ENCODE measurements at regions not wholly inside any gene's neighbourhood (a gene's known extent, or its start where the extent isn't known, plus 50 kb on each side); places are given as distances from the start of the nearest gene placed in this dataset.

DNA sequence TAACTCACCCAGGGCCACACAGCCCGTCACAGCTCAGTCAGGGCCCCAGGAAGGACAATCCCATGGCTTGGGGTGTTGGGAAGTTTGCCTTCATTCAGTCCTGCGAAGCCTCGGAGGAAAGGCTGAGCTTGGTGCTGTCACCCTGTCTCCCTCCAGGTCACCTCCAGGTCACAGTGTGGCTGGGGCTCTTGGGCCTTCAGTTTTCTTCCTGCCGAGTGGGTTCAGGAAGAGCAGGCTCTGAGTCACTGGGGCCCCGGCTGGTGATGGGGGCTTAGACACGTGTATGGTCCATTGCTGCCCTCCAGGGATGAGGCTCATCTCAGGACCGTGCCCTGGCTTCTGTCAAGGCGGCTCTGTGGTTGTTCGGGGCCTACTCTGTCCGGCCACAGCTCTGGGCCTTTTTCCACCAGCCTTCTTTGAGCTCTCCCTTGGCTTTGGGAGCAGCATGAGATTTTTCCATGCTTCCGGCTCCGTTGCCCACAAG is 118.6 kb downstream of the INHBB start:
- H3K9me3 Mint-ChIP-seq, result no peaks in the 10 kb centered on the region
- DNase-seq, result no peak
- H3K4me1 Mint-ChIP-seq, result no peaks in the 10 kb centered on the region
- no peaks in the 10 kb centered on the region for H3K27me3 Mint-ChIP-seq
- no peaks in the 10 kb centered on the region for H3K36me3 Mint-ChIP-seq (ENCODE audit: low read depth)
- no peak overlapping the region for H3K4me3 Mint-ChIP-seq
- no peak overlapping the region for H3K27ac Mint-ChIP-seq
- intact Hi-C loops (cut with micrococcal nuclease), result no loop called here

DNA sequence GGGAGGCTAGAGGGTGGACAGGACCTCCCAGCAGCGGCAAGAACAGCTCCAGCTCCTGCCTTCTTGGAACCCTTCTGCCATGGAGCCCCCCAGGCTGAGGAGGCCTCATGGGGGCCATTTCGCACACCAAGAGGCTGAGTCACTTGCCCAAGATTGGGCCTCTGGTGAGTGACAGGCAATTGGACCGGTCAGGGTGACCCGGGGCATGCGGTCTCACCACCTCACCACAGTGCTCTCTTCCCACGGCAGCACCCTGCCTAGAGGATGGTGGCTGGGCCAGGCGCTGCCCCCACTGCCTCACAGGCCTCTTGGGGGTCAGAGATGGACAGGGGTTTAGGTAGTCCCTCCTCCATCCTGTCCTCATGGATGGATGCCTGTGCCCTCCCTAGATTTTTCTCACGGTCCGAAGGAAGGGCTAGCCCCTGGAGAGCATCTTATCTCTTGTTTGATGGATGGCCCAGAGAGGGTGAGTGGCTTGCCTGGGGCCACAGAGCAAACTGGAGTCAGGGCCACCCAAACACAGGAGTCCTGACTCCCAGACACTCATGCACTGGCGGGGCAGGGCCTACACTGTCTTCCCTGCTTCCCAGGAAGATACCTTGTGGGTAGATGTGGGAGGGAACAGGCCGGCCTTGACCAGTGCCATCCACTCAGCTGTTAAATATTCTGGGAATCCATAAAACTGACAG is 119.2 kb downstream of the INHBB start:
- no peaks in the 10 kb centered on the region for H3K4me1 Mint-ChIP-seq
- no peak for DNase-seq
- no peak overlapping the region for H3K27ac Mint-ChIP-seq
- H3K4me3 Mint-ChIP-seq, result no peak overlapping the region
- H3K27me3 Mint-ChIP-seq, result no peaks in the 10 kb centered on the region
- H3K9me3 Mint-ChIP-seq, result no peaks in the 10 kb centered on the region
- no peaks in the 10 kb centered on the region for H3K36me3 Mint-ChIP-seq (ENCODE audit: low read depth)
- intact Hi-C loops (cut with micrococcal nuclease), result no loop called here

DNA sequence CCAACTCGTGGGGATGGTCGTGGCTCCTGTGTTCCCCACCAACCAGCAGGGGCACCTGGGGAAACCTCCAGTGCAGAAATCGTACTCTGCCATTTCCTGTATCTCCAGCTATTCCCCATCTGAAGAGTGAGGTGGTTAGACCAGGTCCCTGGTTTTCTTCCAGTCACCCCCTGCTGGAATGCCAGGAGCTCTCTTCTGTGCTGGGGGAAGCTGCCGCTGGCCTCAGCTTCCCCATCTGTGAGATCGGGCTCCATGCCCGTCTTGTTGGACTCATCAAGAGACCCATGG is 119.7 kb downstream of the INHBB start:
- Mint-ChIP-seq H3K27ac (no peak overlapping the region), H3K27me3 (no peaks in the 10 kb centered on the region), H3K9me3 (no peaks in the 10 kb centered on the region), H3K4me3 (no peak overlapping the region), H3K4me1 (no peaks in the 10 kb centered on the region), H3K36me3 (ENCODE audit: low read depth) (no peaks in the 10 kb centered on the region)
- no peak for DNase-seq
- intact Hi-C loops (cut with micrococcal nuclease), result no loop called here

DNA sequence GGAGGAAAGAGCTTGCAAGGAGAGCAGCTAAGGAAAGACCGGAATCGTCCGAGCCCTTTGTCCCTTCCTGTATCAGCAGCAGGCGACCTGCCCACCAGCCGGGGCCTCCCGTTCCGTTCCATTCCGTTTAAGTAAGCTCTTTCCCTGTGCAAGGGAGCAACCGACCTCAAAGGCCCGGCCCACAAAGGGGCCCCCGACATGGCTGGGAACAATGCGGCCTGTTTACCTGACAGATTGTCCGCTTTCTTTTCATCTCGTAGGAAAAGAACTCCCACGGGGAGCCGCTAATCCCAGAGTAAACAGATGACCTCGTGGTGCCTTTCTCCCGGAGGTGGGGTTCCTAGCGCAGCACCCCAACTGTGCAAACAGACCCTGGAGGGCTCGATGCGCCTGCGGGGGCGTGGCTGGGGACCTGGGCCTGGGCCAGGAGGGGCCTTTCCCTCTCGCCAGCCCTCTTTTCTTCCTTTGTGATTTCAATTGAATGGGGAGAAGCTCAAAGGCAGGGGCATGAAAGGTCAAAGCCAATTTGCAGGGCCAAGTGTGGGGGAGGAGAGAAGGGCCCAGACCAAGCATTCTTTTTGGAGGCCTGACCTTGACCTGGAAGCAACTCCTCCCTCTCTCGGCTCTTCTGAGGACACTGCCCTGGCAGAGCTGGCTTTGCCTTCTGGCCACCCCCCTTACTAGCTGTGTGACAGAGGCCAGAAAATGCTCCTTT is 120.2 kb downstream of the INHBB start:
- Mint-ChIP-seq H3K9me3 (no peaks in the 10 kb centered on the region), H3K4me3 (no peak overlapping the region), H3K36me3 (ENCODE audit: low read depth) (no peaks in the 10 kb centered on the region), H3K27ac (no peak overlapping the region), H3K4me1 (no peaks in the 10 kb centered on the region), H3K27me3 (no peaks in the 10 kb centered on the region)
- no peak for DNase-seq
- intact Hi-C loops (cut with micrococcal nuclease), result no loop called here

DNA sequence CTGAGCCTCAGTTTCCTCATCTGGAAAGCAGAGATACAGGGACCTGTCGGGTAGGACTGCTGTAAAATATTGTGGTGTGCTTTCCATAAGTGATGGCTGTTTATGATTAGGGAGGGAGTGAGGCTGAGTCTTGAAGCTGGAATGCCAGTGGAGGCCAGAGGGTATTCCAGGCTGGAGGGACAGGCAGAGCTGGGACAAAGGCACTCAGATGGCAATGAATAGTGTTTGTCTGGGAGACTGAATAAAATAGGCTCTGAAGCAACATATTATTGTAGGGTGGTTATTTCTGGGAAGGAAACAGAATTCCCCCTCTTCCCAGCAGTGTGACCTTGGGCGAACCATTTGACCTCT is 120.7 kb downstream of the INHBB start:
- no peaks in the 10 kb centered on the region for H3K4me1 Mint-ChIP-seq
- H3K9me3 Mint-ChIP-seq, result no peaks in the 10 kb centered on the region
- DNase-seq, result no peak
- H3K4me3 Mint-ChIP-seq, result no peak overlapping the region
- H3K36me3 Mint-ChIP-seq (ENCODE audit: low read depth), result no peaks in the 10 kb centered on the region
- intact Hi-C loops (cut with micrococcal nuclease), result no loop called here
- no peak overlapping the region for H3K27ac Mint-ChIP-seq
- H3K27me3 Mint-ChIP-seq, result no peaks in the 10 kb centered on the region

DNA sequence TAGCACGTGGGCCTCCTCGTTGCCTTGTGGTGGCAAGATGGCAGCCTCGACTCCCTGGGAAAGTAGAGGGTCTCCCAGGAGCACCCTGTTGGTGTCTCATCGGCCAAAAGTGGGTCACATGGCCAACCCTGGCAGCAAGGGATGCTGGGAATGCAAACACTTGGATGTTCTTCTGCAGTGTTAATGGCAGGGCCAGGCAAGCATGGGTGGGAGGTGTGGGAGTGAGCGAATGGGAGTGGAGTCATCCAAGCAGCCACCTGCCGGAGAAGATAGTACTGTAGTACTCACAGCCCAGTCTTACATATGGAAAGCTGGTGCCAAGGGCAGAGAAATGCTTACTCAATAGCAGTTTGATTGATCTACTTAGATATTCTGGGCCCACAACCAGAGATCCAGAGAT is 122.2 kb downstream of the INHBB start:
- Mint-ChIP-seq H3K27me3 (no peaks in the 10 kb centered on the region), H3K36me3 (ENCODE audit: low read depth) (no peaks in the 10 kb centered on the region), H3K27ac (no peak overlapping the region), H3K4me3 (no peak overlapping the region), H3K4me1 (no peaks in the 10 kb centered on the region), H3K9me3 (no peaks in the 10 kb centered on the region)
- DNase-seq, result no peak
- intact Hi-C loops (cut with micrococcal nuclease), result no loop called here

DNA sequence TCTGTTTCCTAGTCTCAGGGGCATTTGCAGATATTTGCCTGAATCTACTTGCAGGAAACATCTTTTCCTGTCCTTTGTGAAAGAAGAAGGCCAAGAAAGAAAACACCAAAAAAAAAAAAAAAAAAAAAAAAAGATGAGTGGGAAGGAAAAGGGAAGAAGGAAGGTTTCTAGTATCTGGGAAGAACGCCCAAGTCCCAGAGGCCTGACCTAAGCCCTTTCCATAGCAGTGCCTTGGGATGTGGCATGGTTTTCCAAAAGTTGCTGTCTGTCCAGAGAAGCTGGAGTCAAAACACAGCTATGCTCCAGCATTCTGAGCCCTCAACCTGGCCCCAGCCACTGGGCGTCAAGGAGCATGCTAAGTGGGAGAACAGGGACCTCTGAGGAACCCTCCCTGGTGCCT is 123.5 kb downstream of the INHBB start:
- Mint-ChIP-seq H3K4me3 (no peak overlapping the region), H3K27me3 (no peaks in the 10 kb centered on the region), H3K27ac (no peak overlapping the region), H3K9me3 (no peaks in the 10 kb centered on the region), H3K4me1 (no peaks in the 10 kb centered on the region), H3K36me3 (ENCODE audit: low read depth) (no peaks in the 10 kb centered on the region)
- intact Hi-C loops (cut with micrococcal nuclease), result no loop called here
- DNase-seq, result no peak

DNA sequence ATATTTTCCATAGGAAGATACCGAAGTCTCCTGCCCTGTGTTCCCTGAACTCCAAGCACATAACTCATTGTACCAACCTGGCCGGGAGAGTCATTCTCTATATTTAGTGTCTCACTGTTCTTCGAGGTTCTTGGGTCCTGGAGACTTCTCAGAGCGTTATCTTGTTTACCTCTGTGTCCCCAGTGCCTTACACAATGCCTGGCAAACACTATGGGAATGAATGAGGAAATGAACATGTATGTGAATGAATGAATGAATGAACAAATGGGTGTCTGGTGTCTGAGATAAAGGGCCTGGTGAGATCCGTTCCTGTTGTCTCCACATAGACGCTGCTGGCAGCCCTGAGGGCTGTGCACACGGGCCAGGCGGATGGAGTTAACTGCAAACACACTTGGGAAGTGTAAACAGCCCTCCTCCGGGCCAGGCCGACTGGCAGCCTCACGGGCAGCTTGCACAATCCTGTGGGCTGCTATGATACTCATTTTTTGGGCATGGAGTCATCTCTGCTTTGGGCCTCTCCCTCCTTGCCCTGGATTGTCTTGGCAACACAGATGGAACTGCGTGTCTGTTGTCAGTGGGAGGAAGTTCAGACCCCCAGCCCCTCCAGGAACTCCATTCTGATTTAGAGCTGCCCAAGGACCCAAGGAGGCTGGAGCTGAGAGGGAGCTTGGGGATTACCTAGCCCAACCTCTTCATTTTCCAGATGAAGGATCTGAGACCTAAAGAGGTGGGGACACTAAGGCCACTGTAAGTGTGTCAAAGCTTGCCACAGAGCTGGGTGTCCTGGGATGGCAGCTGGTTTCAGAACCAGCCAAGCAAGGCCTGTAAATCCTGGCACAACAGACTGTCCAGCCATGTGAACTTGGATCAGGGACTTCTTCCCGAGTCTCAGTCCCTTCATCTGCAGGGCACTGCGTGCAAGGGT is 124.4 kb downstream of the INHBB start:
- Mint-ChIP-seq H3K27me3 (no peaks in the 10 kb centered on the region), H3K36me3 (ENCODE audit: low read depth) (no peaks in the 10 kb centered on the region), H3K4me1 (no peaks in the 10 kb centered on the region), H3K4me3 (no peak overlapping the region), H3K9me3 (no peaks in the 10 kb centered on the region), H3K27ac (no peak overlapping the region)
- intact Hi-C loops (cut with micrococcal nuclease), result no loop called here
- DNase-seq, result no peak

DNA sequence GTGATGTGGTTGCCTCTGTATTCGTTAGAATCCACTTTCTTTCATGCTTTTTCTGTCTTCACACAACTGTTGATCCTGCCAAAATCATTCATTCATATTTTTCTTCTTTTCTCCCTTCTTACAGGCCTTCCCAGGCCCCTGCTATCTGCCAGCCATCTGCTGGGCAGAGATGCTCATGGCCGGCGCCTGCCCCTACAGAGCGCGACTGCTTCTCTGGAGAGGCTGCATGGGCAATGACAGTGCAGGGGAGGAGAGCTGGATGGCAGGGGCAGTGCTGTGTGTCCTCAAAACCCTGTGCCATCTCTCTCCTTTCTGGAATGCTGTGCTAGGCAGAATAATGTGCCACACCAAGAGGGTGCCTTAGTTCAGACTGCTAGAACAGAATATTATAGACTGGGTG is 125.2 kb downstream of the INHBB start:
- Mint-ChIP-seq H3K4me1 (no peaks in the 10 kb centered on the region), H3K9me3 (no peaks in the 10 kb centered on the region), H3K27me3 (no peaks in the 10 kb centered on the region), H3K27ac (no peak overlapping the region), H3K36me3 (ENCODE audit: low read depth) (no peaks in the 10 kb centered on the region), H3K4me3 (no peak overlapping the region)
- DNase-seq, result no peak
- intact Hi-C loops (cut with micrococcal nuclease), result no loop called here

DNA sequence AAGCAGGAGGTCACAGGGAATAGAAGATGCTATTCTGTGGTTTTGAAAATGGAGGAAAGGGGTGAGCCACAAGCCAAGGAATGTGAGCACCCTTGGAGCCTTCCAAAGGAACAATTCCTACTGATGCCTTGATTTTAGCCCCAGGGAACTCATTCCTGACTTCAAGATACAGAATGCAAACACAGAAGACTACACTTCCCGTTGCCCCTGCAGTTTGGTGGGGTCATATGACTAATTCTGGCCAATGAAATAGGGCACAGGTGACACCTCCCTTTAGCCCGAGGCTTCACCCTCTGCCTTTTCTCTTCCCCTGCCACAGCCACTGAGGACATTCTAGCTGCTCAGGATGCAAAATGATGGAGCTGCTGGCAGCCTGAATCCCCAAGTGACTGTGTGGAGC is 126.1 kb downstream of the INHBB start:
- no peaks in the 10 kb centered on the region for H3K27me3 Mint-ChIP-seq
- no peak overlapping the region for H3K4me3 Mint-ChIP-seq
- DNase-seq, result no peak
- no peaks in the 10 kb centered on the region for H3K4me1 Mint-ChIP-seq
- no peaks in the 10 kb centered on the region for H3K9me3 Mint-ChIP-seq
- H3K27ac Mint-ChIP-seq, result no peak overlapping the region
- intact Hi-C loops (cut with micrococcal nuclease), result no loop called here
- no peaks in the 10 kb centered on the region for H3K36me3 Mint-ChIP-seq (ENCODE audit: low read depth)

DNA sequence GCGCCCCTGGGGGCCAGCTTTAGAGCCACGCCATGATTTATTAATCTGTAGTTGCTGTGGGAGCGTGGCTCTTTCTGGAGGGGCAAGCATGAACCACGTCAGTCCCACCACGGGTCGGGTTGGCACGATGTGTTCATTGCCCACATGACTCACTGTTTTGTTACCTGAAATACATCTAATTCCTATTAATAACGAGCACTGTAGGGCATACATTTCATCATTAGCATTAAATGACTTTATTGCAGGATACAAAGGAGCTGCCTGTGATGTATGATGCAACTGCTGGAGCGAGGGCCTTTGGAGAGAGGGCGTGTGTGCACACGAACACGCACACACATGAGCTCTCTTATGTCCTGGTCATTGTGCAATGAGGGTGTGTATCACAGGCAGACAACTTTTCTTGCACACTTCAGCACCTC is 127.0 kb downstream of the INHBB start:
- H3K4me1 Mint-ChIP-seq, result no peaks in the 10 kb centered on the region
- no peaks in the 10 kb centered on the region for H3K36me3 Mint-ChIP-seq (ENCODE audit: low read depth)
- no peak overlapping the region for H3K27ac Mint-ChIP-seq
- H3K4me3 Mint-ChIP-seq, result no peak overlapping the region
- H3K27me3 Mint-ChIP-seq, result no peaks in the 10 kb centered on the region
- DNase-seq, result no peak
- intact Hi-C loops (cut with micrococcal nuclease), result no loop called here
- no peaks in the 10 kb centered on the region for H3K9me3 Mint-ChIP-seq

DNA sequence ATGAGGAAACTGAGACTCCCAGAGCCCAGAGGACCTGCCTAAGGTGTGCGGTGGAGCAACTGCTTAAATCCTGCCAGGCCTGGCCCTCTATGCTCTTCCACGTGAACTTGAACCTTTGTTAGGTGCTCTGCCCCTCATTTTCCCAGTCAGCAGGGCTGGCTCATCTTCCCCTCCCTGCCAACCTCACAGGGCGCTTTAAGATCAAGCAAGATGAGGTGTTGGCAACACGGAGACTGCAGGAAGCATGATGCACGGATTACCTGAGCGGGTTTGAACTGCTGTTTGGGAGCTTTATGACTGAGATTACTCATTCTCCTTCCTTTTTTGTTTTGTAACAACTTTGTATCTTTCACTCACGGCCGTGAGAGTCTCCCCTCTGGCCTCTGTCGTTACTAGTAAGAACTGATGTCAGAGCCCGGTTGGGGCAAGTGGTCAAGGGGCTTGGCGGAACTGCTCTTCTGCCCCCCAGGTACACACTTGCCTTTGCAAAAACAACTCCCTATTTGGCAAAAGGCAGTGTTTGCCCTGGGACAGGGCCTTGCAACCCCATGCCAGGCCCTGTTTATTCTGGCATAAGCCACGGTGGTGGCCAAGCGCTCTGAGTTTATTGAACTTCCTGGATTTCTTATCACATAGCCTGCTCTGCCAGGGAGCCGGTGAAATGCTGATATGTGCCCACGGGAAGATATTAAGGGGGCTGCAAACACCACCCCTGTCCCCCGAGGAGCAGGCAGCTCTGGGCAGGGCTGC is 127.8 kb downstream of the INHBB start:
- DNase-seq, result no peak
- Mint-ChIP-seq H3K36me3 (ENCODE audit: low read depth) (no peaks in the 10 kb centered on the region), H3K4me1 (no peaks in the 10 kb centered on the region), H3K9me3 (no peaks in the 10 kb centered on the region), H3K27me3 (no peaks in the 10 kb centered on the region), H3K4me3 (no peak overlapping the region), H3K27ac (no peak overlapping the region)
- intact Hi-C loops (cut with micrococcal nuclease), result no loop called here

DNA sequence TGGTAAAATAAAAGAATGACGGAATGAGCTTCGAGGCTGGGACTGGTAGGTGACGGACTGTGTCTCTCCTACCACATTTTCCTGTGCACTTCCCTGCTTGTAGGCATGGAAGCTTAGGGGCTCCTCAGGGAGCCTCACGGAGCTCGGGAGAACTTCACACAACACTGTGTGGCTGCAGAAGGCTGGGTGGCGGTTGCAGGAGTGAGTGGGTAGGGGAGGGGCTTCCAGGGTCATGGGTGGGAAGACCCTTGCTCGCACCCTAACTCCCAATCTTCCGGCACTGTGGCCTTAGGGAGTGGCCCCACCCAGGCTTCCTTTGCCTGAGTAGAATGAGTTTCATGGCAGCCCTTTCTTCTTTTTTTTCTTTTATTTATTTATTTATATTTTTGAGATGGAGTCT is 128.6 kb downstream of the INHBB start:
- intact Hi-C loops (cut with micrococcal nuclease), result no loop called here
- H3K9me3 Mint-ChIP-seq, result no peaks in the 10 kb centered on the region
- H3K27ac Mint-ChIP-seq, result no peak overlapping the region
- no peaks in the 10 kb centered on the region for H3K36me3 Mint-ChIP-seq (ENCODE audit: low read depth)
- no peaks in the 10 kb centered on the region for H3K27me3 Mint-ChIP-seq
- no peaks in the 10 kb centered on the region for H3K4me1 Mint-ChIP-seq
- DNase-seq, result no peak
- H3K4me3 Mint-ChIP-seq, result no peak overlapping the region

DNA sequence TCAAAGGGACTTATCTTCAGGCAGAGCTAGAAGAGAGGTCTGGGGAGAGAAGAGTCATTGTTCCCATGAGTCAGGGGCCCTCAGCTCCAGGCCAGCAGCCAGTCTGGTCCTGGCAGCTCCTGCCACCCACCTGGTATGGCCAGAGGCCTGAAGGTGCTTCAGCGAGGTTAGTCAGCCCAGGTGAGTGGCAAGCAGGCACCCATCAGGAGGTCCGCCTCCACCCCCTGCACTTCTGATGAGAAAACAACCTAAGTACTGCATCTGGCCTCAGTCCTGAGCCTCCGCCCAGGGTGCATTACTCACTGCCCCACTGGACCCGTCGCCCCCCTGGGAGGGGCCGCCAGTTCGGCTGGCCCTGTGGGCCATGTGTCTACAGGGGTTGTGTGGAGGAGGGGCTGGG is 130.2 kb downstream of the INHBB start:
- no peak for DNase-seq
- H3K27me3 Mint-ChIP-seq, result no peaks in the 10 kb centered on the region
- no peaks in the 10 kb centered on the region for H3K36me3 Mint-ChIP-seq (ENCODE audit: low read depth)

More for the DNA sequence above, 130.2 kb downstream of the INHBB start:
- no peaks in the 10 kb centered on the region for H3K9me3 Mint-ChIP-seq
- no peaks in the 10 kb centered on the region for H3K4me1 Mint-ChIP-seq
- no peak overlapping the region for H3K4me3 Mint-ChIP-seq
- intact Hi-C loops (cut with micrococcal nuclease), result no loop called here
- H3K27ac Mint-ChIP-seq, result no peak overlapping the region

Measured in activated CD4-positive, alpha-beta T cell treated with anti-CD3 and anti-CD28 coated beads, Interleukin-2, amount 10 ng/mL, durations not matched to agents 24 days and 14 days (primary cell).